CD4-positive, CD25-positive, alpha-beta regulatory T cell (primary cell): ENCODE measurements at regions not wholly inside any gene's neighbourhood (a gene's known extent, or its start where the extent isn't known, plus 50 kb on each side); places are given as distances from the start of the nearest gene placed in this dataset.
"Not testable (repeated sequence)": the region's sequence is repeated elsewhere in the genome, so short reads cannot be mapped to it uniquely, and the experiment has no call there.

Source experiments
- ATAC-seq, 2 donors: fragments of 150-1000 bp; cut with Tn5 transposase; one replicate each; pipeline ENCODE4 v1.10.0; 2021; ENCODE audit warnings: low read depth in 2 of 2, moderate number of reproducible peaks in 2 of 2, moderate library complexity in 1 of 2
- DNase-seq, 3 donors: peaks; one replicate each; pipeline versions ENCODE4 v3.0.0 to v3.0.0-alpha.2; 2012 to 2022; ENCODE audit warnings: mixed read lengths in 1 of 3
- H3K27ac ChIP-seq: one replicate; pipeline ENCODE4 v1.7.0; 2013; ENCODE audit warnings: mild to moderate bottlenecking, low read length; ENCODE audit not compliant: insufficient read depth, poor library complexity, severe bottlenecking
- H3K27me3 ChIP-seq: one replicate; pipeline ENCODE4 v1.7.0; 2013; ENCODE audit warnings: low read length; ENCODE audit not compliant: control insufficient read depth, insufficient read depth
- H3K36me3 ChIP-seq: one replicate; pipeline ENCODE4 v1.7.0; 2013; ENCODE audit warnings: mild to moderate bottlenecking, low read length, moderate library complexity; ENCODE audit not compliant: control insufficient read depth, insufficient read depth
- H3K4me1 ChIP-seq: 2 replicates; pipeline ENCODE4 v1.7.0; 2013; ENCODE audit warnings: mild to moderate bottlenecking, low read length; ENCODE audit not compliant: insufficient read depth, control insufficient read depth, poor library complexity, severe bottlenecking
- H3K4me3 ChIP-seq: one replicate; pipeline ENCODE4 v1.7.0; 2013; ENCODE audit warnings: low read depth, mild to moderate bottlenecking, low read length, moderate library complexity
- H3K9me3 ChIP-seq, 2 experiments: 1 replicate in 1 of 2; 2 replicates in 1 of 2; pipeline ENCODE4 v1.7.0; 2013; ENCODE audit warnings: low read length in 2 of 2, mild to moderate bottlenecking in 1 of 2, moderate library complexity in 1 of 2; ENCODE audit not compliant: control insufficient read depth in 2 of 2
- H3K27ac Mint-ChIP-seq, 3 donors: one replicate each; pipeline ENCODE4 v1.8.0; 2020 to 2022; ENCODE audit warnings: mild to moderate bottlenecking in 3 of 3, mixed read lengths in 3 of 3, moderate library complexity in 2 of 3
- H3K27me3 Mint-ChIP-seq: one replicate; pipeline ENCODE4 v1.8.0; 2022; ENCODE audit warnings: mild to moderate bottlenecking, mixed read lengths
- H3K36me3 Mint-ChIP-seq: one replicate; pipeline ENCODE4 v1.8.0; 2020; ENCODE audit warnings: mixed read lengths
- H3K4me1 Mint-ChIP-seq, 4 donors: one replicate each; pipeline ENCODE4 v1.8.0; 2020 to 2022; ENCODE audit warnings: mixed read lengths in 4 of 4, mild to moderate bottlenecking in 1 of 4
- H3K4me3 Mint-ChIP-seq, 4 donors: one replicate each; pipeline ENCODE4 v1.8.0; 2020 to 2022; ENCODE audit warnings: mild to moderate bottlenecking in 4 of 4, mixed read lengths in 4 of 4, moderate library complexity in 3 of 4
- H3K9me3 Mint-ChIP-seq, 7 donors: one replicate each; pipeline ENCODE4 v1.8.0; 2020 to 2022; ENCODE audit warnings: mixed read lengths in 7 of 7, mild to moderate bottlenecking in 3 of 7, moderate library complexity in 2 of 7

DNA sequence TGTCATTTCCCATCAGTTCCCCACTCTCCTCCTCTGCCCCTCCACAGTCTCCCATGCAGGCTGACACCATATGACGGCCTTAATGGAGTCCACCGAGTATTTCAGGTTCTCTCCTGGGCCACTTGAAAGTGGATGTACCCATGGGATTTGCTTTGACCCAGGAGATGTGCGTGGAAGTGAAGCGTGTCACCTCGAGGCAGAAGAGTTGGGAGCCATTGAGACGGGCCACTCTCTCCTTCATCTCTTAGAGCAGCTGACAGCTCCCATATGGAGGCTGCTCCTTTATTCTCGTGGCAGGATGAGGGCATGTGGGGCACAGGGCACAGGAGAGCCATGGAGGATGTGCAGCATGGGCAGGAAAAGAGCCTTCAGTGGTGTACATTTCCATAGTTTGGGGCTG is 144.7 kb upstream of the CRYM start:
- H3K4me1 ChIP-seq, H3K27ac ChIP-seq, ATAC-seq, H3K36me3 ChIP-seq, H3K27me3 Mint-ChIP-seq, DNase-seq, H3K4me3 Mint-ChIP-seq, H3K27me3 ChIP-seq, H3K36me3 Mint-ChIP-seq, H3K27ac Mint-ChIP-seq, H3K4me3 ChIP-seq, H3K9me3 ChIP-seq, H3K4me1 Mint-ChIP-seq, H3K9me3 Mint-ChIP-seq: not testable (repeated sequence)

GRCh38 chr16:21404699-21405098 is 126.6 kb upstream of the CRYM start:
- not testable (repeated sequence) for H3K27me3 Mint-ChIP-seq, H3K4me1 Mint-ChIP-seq, H3K27ac Mint-ChIP-seq, H3K27ac ChIP-seq, H3K4me3 Mint-ChIP-seq, H3K4me3 ChIP-seq, H3K36me3 Mint-ChIP-seq, H3K27me3 ChIP-seq, H3K4me1 ChIP-seq, DNase-seq, H3K9me3 Mint-ChIP-seq, ATAC-seq, H3K36me3 ChIP-seq, H3K9me3 ChIP-seq

- not testable (repeated sequence) for DNase-seq, H3K4me1 Mint-ChIP-seq, H3K36me3 ChIP-seq, H3K9me3 Mint-ChIP-seq, H3K36me3 Mint-ChIP-seq, H3K4me1 ChIP-seq, H3K27me3 Mint-ChIP-seq, H3K27ac Mint-ChIP-seq, H3K4me3 ChIP-seq, H3K27me3 ChIP-seq, H3K9me3 ChIP-seq, ATAC-seq, H3K4me3 Mint-ChIP-seq, H3K27ac ChIP-seq
Observed at GRCh38 chr16:21397866-21398265, 119.8 kb upstream of the CRYM start.

- not testable (repeated sequence) for H3K4me1 ChIP-seq, DNase-seq
Observed at GRCh38 chr16:21396545-21396944, 118.5 kb upstream of the CRYM start.

DNA sequence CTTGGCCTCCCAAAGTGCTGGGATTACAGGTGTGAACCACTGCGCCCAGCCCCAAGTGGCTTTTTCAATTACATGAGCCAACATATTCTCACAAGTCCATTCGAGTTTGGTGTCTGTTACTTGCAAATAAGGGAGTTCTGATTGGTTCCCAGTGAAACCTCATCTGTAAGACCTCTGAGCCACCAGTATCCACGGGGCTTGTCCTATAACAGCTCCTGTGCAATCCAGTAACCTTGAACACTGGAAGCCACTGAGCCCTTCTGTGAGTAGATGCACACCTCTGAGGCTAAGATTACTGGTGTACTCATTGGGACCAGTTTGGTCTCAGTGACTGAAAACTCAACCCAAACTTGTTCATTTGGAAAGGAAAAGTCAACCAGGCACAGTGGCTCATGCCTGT is 112.5 kb upstream of the CRYM start:
- H3K27me3 ChIP-seq, H3K4me1 ChIP-seq, H3K36me3 Mint-ChIP-seq, DNase-seq, H3K4me1 Mint-ChIP-seq, ATAC-seq, H3K4me3 Mint-ChIP-seq, H3K36me3 ChIP-seq, H3K4me3 ChIP-seq, H3K27ac ChIP-seq, H3K9me3 Mint-ChIP-seq, H3K9me3 ChIP-seq, H3K27me3 Mint-ChIP-seq, H3K27ac Mint-ChIP-seq: not testable (repeated sequence)

More at GRCh38 chr16:21396545-21396944, 118.5 kb upstream of the CRYM start:
- not testable (repeated sequence) for H3K27ac ChIP-seq, H3K27ac Mint-ChIP-seq, H3K27me3 Mint-ChIP-seq, H3K9me3 ChIP-seq, H3K4me1 Mint-ChIP-seq, H3K9me3 Mint-ChIP-seq, H3K36me3 ChIP-seq, ATAC-seq, H3K4me3 ChIP-seq, H3K4me3 Mint-ChIP-seq, H3K27me3 ChIP-seq, H3K36me3 Mint-ChIP-seq

GRCh38 chr16:21389860-21390259 is 111.8 kb upstream of the CRYM start:
- not testable (repeated sequence) for H3K4me3 ChIP-seq, H3K27me3 Mint-ChIP-seq, H3K4me1 Mint-ChIP-seq, H3K4me1 ChIP-seq, H3K27me3 ChIP-seq, H3K4me3 Mint-ChIP-seq, H3K27ac Mint-ChIP-seq, H3K36me3 Mint-ChIP-seq, H3K9me3 Mint-ChIP-seq, H3K9me3 ChIP-seq, H3K27ac ChIP-seq, H3K36me3 ChIP-seq, DNase-seq, ATAC-seq

DNA sequence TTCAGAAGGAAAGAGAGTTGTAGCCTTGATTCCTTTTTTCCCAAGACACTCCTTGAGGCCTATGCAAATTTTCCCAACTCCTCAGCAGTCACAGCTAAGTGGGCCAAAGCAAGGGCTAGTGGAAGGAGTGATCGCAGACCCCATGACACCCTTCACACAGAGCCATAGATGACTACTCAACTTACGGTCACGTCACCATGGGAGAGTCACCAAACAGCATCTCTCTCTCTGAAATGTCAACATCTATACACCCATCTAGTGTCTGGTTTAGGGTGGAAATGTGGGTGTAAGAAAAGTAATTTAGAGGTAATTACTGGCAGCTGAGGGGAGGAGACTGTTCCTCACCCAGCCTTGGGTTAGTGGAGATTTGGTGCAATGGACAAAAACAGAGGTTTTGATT is 109.7 kb upstream of the CRYM start:
- not testable (repeated sequence) for H3K9me3 Mint-ChIP-seq, H3K36me3 ChIP-seq, H3K4me3 Mint-ChIP-seq, H3K4me3 ChIP-seq, H3K36me3 Mint-ChIP-seq, H3K27ac Mint-ChIP-seq, H3K27ac ChIP-seq, H3K27me3 ChIP-seq, H3K27me3 Mint-ChIP-seq, H3K9me3 ChIP-seq, H3K4me1 ChIP-seq, DNase-seq, H3K4me1 Mint-ChIP-seq, ATAC-seq

- not testable (repeated sequence) for H3K27me3 Mint-ChIP-seq, H3K9me3 ChIP-seq, H3K4me1 Mint-ChIP-seq, ATAC-seq, H3K36me3 ChIP-seq, H3K9me3 Mint-ChIP-seq, DNase-seq, H3K27ac Mint-ChIP-seq, H3K27me3 ChIP-seq, H3K36me3 Mint-ChIP-seq, H3K4me1 ChIP-seq, H3K4me3 Mint-ChIP-seq, H3K4me3 ChIP-seq, H3K27ac ChIP-seq
Observed at GRCh38 chr16:21386201-21386915, 108.3 kb upstream of the CRYM start.
